HEK293 (cell line): ENCODE measurements at regions not wholly inside any gene's neighbourhood (a gene's known extent, or its start where the extent isn't known, plus 50 kb on each side); places are given as distances from the start of the nearest gene placed in this dataset.

Source experiments
- CTCF ChIP-seq: fragments of 450-650 bp; formaldehyde crosslinking; IDR thresholded peaks from 2 replicates; pipeline ENCODE4 v1.5.1; 2016; ENCODE audit warnings: missing biosample characterization, missing genetic modification characterization
- YY1 ChIP-seq: fragments of 450-650 bp; formaldehyde crosslinking; IDR thresholded peaks from 2 replicates; pipeline ENCODE4 v1.5.1; 2018; ENCODE audit warnings: missing biosample characterization, missing genetic modification characterization
- ZNF174 ChIP-seq: fragments of 450-650 bp; formaldehyde crosslinking; IDR thresholded peaks from 2 replicates; pipeline ENCODE4 v1.5.0; 2017; ENCODE audit warnings: missing biosample characterization, mild to moderate bottlenecking, missing genetic modification characterization
- ZNF335 ChIP-seq: fragments of 450-650 bp; formaldehyde crosslinking; conservative IDR thresholded peaks from 2 replicates; pipeline ENCODE4 v1.5.1; 2016; ENCODE audit warnings: missing biosample characterization, missing genetic modification characterization
- ZNF350 ChIP-seq: fragments of 450-650 bp; formaldehyde crosslinking; IDR thresholded peaks from 2 replicates; pipeline ENCODE4 v1.5.0; 2017; ENCODE audit warnings: missing biosample characterization, mild to moderate bottlenecking, missing genetic modification characterization
- ZNF404 ChIP-seq: fragments of 450-650 bp; formaldehyde crosslinking; IDR thresholded peaks from 2 replicates; pipeline ENCODE4 v1.5.1; 2017; ENCODE audit warnings: missing biosample characterization, missing genetic modification characterization
- ZNF645 ChIP-seq: fragments of 450-650 bp; formaldehyde crosslinking; IDR thresholded peaks from 2 replicates; pipeline ENCODE4; 2016; ENCODE audit warnings: missing biosample characterization, missing genetic modification characterization
- ZNF830 ChIP-seq: fragments of 450-650 bp; IDR thresholded peaks from 2 replicates; pipeline ENCODE4 v1.5.0; 2018; ENCODE audit warnings: missing biosample characterization, missing genetic modification characterization, low read depth, mild to moderate bottlenecking, moderate library complexity

- TF ChIP-seq ZNF174 (tag by site-specific recombination) (no peak), CTCF (no peak), ZNF830 (tag by site-specific recombination) (no peak), ZNF350 (tag by site-specific recombination) (no peak), YY1 (tag by site-specific recombination) (no peak), ZNF404 (no peak), ZNF335 (tag by site-specific recombination) (no peak), ZNF645 (tag by site-specific recombination) (no peak)
These were observed 228.0 kb upstream of the GPR149 start for GRCh38 chr3:154658000-154658399.
